ENCODE measurements at regions not wholly inside any gene's neighbourhood (a gene's known extent, or its start where the extent isn't known, plus 50 kb on each side); places are given as distances from the start of the nearest gene placed in this dataset.

- TF ChIP-seq POLR2AphosphoS5 (IDR thresholded peaks at IDR 0.05; ENCODE audit: low read depth, low read length) = no peak
- no peak for TF ChIP-seq REST (IDR thresholded peaks at IDR 0.05; ENCODE audit: insufficient read depth in 1 of 2, low read depth in 2 of 2, low read length in 2 of 2)
- TF ChIP-seq SIN3A (IDR thresholded peaks at IDR 0.05; ENCODE audit: borderline replicate concordance, insufficient read depth, low read length) = no peak
- TF ChIP-seq TAF1 (IDR thresholded peaks at IDR 0.05; ENCODE audit: borderline replicate concordance, insufficient read depth, low read length) = no peak
- no peak for TF ChIP-seq FOXP2 (optimal IDR thresholded peaks at IDR 0.05; ENCODE audit: borderline replicate concordance, extremely low read depth, extremely low read length, insufficient read depth)
These were observed 80.2 kb upstream of the OPRM1 start for GRCh38 chr6:153958860-153959259.

Data from PFSK-1 (cell line).